Neuron (in vitro differentiated cells): ENCODE measurements at regions not wholly inside any gene's neighbourhood (a gene's known extent, or its start where the extent isn't known, plus 50 kb on each side); places are given as distances from the start of the nearest gene placed in this dataset.

ENCODE experiments used
- H2AFZ ChIP-seq: one replicate; pipeline ENCODE4 v1.6.1; 2013; ENCODE audit warnings: low read depth, mild to moderate bottlenecking, inconsistent platforms, low read length, moderate library complexity
- H3K27me3 ChIP-seq: one replicate; pipeline ENCODE4 v1.6.1; 2013; ENCODE audit warnings: low read length; ENCODE audit not compliant: insufficient read depth
- H3K36me3 ChIP-seq: one replicate; pipeline ENCODE4 v1.6.1; 2013; ENCODE audit warnings: low read length; ENCODE audit not compliant: insufficient read depth
- H3K4me1 ChIP-seq: one replicate; pipeline ENCODE4 v1.6.1; 2013; ENCODE audit warnings: low read length; ENCODE audit not compliant: insufficient read depth
- H3K4me3 ChIP-seq: 2 replicates; pipeline ENCODE4 v1.5.1; 2013; ENCODE audit warnings: mild to moderate bottlenecking, low read length, moderate library complexity
- H3K9me3 ChIP-seq: one replicate; pipeline ENCODE4 v1.6.1; 2013; ENCODE audit warnings: low read length

DNA sequence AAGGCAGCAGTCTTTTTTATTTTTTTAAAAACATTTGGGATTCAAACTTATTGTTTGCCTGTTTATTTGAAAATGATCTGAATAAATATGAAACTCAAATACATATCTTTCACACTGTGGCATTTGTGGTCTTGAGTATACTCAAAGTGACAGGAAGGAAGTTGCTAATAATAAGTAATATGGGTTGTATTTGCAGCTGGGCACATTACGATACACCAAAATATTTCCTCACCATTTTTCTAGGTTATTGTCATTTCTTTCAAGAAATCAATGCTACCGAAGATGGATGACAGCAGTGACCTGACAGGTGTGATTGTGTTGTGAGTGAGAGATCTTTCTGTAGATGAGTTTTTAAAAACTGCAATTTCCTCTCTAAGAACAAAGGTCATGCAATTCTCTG, 665.7 kb downstream of the CDH8 start:
- no peaks in the 10 kb centered on the region for H3K27me3 ChIP-seq
- no peaks in the 10 kb centered on the region for H3K9me3 ChIP-seq
- no peaks in the 10 kb centered on the region for H3K36me3 ChIP-seq
- no peaks in the 10 kb centered on the region for H3K4me1 ChIP-seq
- no peak overlapping the region for H2AFZ ChIP-seq
- no peak overlapping the region for H3K4me3 ChIP-seq

DNA sequence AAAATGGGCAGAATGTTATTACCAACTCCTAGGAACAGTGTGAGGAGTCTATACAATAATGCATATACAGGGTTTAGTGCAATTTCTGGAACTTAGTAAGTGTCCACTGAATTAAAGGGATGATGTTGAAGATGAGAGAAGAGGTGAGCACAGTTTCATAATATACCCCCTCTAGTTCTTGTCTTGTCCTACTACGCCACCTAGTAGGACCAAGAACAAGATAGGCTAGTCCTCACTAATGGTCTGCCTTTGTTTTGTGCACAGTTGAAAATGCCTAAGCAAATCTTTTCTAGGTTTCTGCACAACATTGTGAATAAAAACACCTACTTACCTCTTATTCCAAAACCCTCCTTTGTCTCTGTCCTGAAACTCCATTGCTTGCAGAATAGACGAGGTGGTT, 670.2 kb downstream of the CDH8 start:
- Histone ChIP-seq H3K27me3 (no peaks in the 10 kb centered on the region), H3K36me3 (no peaks in the 10 kb centered on the region), H2AFZ (no peak overlapping the region), H3K4me1 (no peaks in the 10 kb centered on the region), H3K4me3 (no peak overlapping the region), H3K9me3 (no peaks in the 10 kb centered on the region)

DNA sequence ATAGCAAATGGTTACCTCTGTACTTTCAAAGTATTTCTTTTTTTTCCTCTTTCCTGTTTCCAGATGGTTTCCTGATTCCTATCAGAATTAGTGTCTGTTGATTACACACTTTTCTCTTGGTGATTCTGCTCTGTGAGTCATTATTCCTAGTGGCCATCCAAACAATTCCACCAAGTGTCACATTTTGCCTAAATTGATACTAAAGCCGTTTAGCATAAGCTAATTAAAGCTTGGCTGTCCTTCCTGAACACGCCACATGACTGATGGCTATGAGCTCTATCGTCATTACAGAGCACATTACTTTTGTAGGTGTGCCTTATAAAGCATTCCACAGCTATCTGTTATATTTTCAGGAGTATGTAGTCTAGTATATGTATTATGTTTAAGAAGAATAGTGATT, 671.2 kb downstream of the CDH8 start:
- Histone ChIP-seq H3K27me3 (no peaks in the 10 kb centered on the region), H3K4me3 (no peak overlapping the region), H2AFZ (no peak overlapping the region), H3K9me3 (no peaks in the 10 kb centered on the region), H3K4me1 (no peaks in the 10 kb centered on the region), H3K36me3 (no peaks in the 10 kb centered on the region)

DNA sequence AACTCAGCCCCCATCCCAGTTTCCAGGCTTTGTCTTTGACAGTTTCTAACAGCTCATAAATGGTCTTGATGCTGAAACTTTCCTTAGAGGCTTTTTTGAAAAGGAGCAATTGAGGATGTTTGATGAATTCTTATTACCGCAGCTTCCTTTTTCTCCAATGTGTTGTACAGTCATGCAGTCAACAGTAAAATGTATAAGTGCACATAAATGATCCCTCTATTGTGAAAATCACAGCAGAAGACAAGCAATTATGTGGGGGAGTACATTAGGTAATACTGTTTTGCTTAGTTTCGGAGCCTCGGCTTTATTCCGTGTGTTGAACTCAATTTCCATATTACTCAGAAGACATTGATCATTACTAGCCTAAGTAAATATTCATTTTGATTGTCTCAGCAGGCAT, 673.7 kb downstream of the CDH8 start:
- no peaks in the 10 kb centered on the region for H3K4me1 ChIP-seq
- H3K9me3 ChIP-seq = no peaks in the 10 kb centered on the region

DNA sequence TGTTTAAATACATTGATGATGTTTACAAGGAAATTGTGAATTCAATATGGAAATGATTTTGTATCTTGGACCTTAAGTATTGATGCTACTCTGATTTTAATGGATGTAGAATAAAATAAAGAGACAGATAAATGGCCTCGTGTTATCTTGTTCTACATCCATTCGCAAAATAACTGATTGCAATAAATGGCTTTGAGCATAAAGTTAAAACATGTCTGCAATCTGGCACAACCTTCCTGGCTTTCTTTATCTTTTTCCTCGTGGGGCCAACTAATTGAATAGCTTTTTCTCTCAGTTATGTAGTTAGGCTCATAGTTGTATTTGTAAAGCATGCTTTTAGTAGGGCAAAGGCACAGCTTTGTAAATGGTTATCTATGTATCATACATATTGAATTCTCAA, 691.4 kb downstream of the CDH8 start:
- Histone ChIP-seq H3K27me3 (no peaks in the 10 kb centered on the region), H3K4me1 (no peaks in the 10 kb centered on the region), H3K36me3 (no peaks in the 10 kb centered on the region), H3K9me3 (no peaks in the 10 kb centered on the region), H2AFZ (no peak overlapping the region), H3K4me3 (no peak overlapping the region)

More for the DNA sequence above, 673.7 kb downstream of the CDH8 start:
- H3K27me3 ChIP-seq = no peaks in the 10 kb centered on the region
- no peak overlapping the region for H3K4me3 ChIP-seq
- H2AFZ ChIP-seq = no peak overlapping the region
- no peaks in the 10 kb centered on the region for H3K36me3 ChIP-seq

DNA sequence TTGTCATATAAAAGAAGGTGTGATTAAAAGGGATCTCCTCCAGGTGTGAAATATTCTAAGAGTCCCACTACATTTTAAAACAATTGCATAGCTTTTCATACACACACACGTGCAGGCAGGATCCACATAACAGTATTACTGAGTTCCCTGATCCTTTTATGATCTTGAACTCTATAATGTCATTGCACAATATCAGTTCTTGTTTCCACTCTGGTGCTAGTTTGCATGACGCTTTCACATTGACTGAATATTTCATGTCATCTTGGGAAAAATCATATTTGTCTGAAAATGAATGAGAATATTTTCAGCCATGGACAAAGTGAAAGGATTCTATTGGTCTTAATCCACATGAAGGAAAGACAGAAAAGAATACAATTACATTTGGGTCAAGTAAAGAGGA, 703.8 kb downstream of the CDH8 start:
- no peaks in the 10 kb centered on the region for H3K27me3 ChIP-seq

DNA sequence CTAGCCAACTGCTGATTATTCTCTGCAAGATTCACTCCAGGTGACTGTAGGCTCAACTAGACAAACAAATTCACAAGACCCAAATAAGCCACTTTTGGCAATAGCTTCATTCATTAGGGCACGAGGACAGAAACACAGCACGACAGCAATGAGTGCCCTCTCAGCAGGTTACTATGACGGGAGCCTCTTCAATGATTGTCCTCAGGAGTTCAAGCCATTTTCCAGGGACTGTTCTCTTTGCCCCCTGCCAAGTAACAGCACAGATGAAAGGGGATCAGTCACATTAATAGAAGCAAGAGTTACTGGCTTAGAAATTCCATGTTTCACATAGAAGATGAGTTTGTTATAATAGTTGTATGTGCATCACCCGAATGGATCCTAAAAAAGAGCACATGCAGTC, 712.2 kb downstream of the CDH8 start:
- no peaks in the 10 kb centered on the region for H3K9me3 ChIP-seq
- H2AFZ ChIP-seq = no peak overlapping the region
- no peaks in the 10 kb centered on the region for H3K27me3 ChIP-seq
- H3K36me3 ChIP-seq = no peaks in the 10 kb centered on the region
- H3K4me1 ChIP-seq = peaks cover 16% of the 10 kb centered on the region
- no peak overlapping the region for H3K4me3 ChIP-seq

More for the DNA sequence above, 703.8 kb downstream of the CDH8 start:
- Histone ChIP-seq H3K9me3 (no peaks in the 10 kb centered on the region), H2AFZ (peak overlapping the region; percentile 52), H3K4me3 (no peak overlapping the region), H3K4me1 (no peaks in the 10 kb centered on the region), H3K36me3 (no peaks in the 10 kb centered on the region)

DNA sequence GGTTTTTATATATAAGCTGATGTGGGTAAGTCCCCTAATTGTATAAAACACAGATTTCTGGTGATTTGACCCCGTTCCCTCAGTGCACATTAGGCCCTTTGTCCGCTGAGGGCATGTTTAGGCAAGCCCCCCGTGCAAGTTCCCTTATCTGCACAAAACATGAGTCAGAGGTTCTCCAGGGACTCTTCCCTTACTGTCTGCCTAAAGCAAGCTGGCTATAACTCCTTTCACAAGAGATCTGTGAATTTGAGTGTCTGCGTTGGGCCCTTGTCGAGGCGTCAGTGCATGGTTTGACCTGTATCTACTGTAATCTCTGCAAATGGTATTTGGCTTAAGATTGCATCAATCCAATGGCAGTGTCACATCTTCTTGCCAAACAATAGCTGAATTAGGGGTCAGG, 712.8 kb downstream of the CDH8 start:
- Histone ChIP-seq H3K27me3 (no peaks in the 10 kb centered on the region), H3K4me3 (no peak overlapping the region), H3K4me1 (peaks cover 16% of the 10 kb centered on the region), H3K36me3 (no peaks in the 10 kb centered on the region), H2AFZ (no peak overlapping the region), H3K9me3 (no peaks in the 10 kb centered on the region)

DNA sequence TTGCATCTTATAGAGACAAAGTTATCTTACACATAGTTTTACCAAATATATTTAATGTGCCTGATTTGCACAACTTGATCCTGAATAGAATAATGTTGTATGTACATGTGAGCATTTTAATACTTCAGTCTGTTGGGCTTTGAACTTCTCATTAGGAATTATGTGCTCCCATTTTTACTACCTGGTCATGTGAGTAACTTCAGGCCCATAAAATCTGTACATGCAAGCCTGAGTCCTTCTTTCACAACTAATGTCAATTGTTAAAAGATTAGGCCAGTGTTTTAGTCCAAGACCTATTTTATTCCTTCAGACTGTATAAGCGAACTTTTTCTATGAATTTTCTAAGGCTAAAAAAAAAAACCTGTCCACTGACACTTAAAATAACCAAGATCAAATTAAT, 715.4 kb downstream of the CDH8 start:
- Histone ChIP-seq H3K4me3 (no peak overlapping the region), H3K27me3 (no peaks in the 10 kb centered on the region)

DNA sequence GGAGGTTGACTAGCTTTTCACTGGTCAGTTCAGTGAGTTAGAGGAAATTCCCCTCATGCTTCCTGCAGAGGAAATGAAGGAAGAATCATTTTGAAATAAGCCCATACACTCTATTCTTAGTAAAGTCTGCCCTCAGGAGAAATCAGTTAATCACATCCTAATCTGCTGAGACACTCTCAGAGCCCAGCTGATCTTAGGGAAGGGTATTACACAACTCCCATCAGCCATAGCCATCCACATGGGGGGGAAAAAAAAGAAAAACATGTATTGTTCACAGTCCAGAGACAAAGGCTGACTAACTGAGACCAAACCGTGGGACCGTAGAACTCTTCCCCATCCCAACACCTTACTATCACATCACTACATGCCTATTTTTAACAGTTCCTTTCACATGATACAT, 722.3 kb downstream of the CDH8 start:
- Histone ChIP-seq H3K4me3 (no peak overlapping the region), H3K27me3 (no peaks in the 10 kb centered on the region), H3K9me3 (no peaks in the 10 kb centered on the region), H3K4me1 (no peaks in the 10 kb centered on the region), H3K36me3 (no peaks in the 10 kb centered on the region), H2AFZ (no peak overlapping the region)

More for the DNA sequence above, 715.4 kb downstream of the CDH8 start:
- Histone ChIP-seq H3K36me3 (no peaks in the 10 kb centered on the region), H2AFZ (no peak overlapping the region), H3K9me3 (no peaks in the 10 kb centered on the region), H3K4me1 (peaks cover 16% of the 10 kb centered on the region)

DNA sequence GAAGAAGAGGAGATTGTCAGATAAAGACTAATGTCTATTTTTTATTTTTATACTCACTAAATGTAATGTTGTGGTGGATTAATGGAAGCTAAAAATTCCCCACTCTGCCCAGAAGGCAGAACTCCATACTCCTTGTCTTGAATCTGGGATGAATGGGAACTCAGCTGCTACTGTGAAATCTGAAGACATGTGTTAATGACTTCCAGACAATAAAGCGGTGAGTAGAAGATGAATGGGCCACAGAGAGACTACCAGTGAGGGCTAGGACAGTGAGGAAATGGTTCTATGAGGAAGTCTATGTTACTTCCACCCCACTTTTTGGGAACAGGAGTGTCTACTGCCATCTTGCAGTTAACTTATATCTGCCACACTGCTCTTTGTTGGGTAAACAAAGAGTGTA, 726.9 kb downstream of the CDH8 start:
- Histone ChIP-seq H3K4me3 (no peak overlapping the region), H3K4me1 (no peaks in the 10 kb centered on the region), H3K9me3 (no peaks in the 10 kb centered on the region), H2AFZ (no peak overlapping the region), H3K27me3 (no peaks in the 10 kb centered on the region), H3K36me3 (no peaks in the 10 kb centered on the region)

DNA sequence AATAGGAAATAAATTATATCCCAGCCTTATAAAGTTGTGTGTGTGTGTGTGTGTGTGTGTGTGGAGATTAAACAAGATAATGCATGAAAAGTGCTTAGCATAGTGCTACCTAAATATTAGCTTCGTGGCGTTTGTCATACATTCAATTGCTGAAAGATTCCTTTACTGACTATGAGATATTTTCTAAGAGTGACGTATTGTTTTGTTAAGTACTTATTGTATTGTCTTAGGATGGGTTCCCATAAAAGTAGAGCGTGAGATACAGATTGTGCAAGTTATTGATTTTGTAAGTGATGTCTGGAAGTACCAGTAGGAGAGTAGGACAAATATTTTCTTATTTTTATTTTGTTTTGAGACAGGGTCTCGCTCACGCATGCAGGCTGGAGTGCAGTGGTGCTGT, 730.0 kb downstream of the CDH8 start:
- no peaks in the 10 kb centered on the region for H3K36me3 ChIP-seq
- no peak overlapping the region for H2AFZ ChIP-seq
- H3K27me3 ChIP-seq = no peaks in the 10 kb centered on the region
- no peak overlapping the region for H3K4me3 ChIP-seq
- H3K9me3 ChIP-seq = no peaks in the 10 kb centered on the region
- H3K4me1 ChIP-seq = no peaks in the 10 kb centered on the region

DNA sequence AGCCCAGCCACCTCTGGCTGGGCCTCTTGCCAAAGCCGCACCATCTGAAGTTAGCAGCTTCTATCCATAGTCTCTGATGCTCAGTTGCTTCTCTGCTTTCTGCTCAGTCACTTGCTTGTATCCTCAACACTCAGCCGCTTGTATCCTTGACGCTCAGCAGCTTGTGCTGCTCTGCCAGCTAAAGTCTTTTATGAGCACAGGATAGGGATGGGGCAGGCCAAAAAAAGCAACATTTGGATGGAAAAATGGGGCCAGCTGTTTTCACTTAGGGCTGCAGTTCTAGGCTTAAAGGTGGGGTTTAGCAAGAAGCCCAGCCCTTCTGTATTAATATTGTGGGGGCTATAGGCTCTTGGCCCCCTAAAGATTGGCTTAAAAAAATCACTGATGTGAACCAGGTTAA, 739.4 kb downstream of the CDH8 start:
- Histone ChIP-seq H3K36me3 (no peaks in the 10 kb centered on the region), H2AFZ (no peak overlapping the region), H3K27me3 (no peaks in the 10 kb centered on the region), H3K4me3 (no peak overlapping the region), H3K9me3 (no peaks in the 10 kb centered on the region), H3K4me1 (no peaks in the 10 kb centered on the region)

DNA sequence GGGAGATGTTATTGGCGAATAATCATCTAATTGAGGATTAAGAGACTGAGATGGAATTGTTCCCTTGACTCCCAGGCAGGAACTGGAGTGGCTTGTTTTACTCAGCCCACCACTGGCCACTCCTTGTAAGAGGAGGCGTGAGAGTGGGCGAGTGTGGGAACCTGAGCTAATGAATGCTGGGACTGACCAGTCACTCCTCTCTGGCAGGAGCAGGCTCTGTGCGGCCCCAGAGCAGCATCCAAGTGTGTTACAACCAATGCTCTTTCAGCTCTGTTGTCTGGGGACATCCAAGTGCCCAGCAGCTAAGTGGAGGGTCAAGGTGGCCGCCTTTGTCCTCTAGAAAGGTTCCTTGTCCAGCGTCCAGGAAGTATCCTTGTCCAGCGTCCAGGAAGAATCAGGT, 739.9 kb downstream of the CDH8 start:
- Histone ChIP-seq H3K36me3 (no peaks in the 10 kb centered on the region), H3K9me3 (no peaks in the 10 kb centered on the region), H2AFZ (no peak overlapping the region), H3K27me3 (no peaks in the 10 kb centered on the region), H3K4me3 (no peak overlapping the region), H3K4me1 (no peaks in the 10 kb centered on the region)
